Fibroblast of peridontal ligament (primary cell): ENCODE measurements at regions not wholly inside any gene's neighbourhood (a gene's known extent, or its start where the extent isn't known, plus 50 kb on each side); places are given as distances from the start of the nearest gene placed in this dataset.

ENCODE experiments used
- DNase-seq: peaks from one replicate; pipeline ENCODE4 v3.0.0-alpha.2; 2010; ENCODE audit errors: extremely low read depth

DNA sequence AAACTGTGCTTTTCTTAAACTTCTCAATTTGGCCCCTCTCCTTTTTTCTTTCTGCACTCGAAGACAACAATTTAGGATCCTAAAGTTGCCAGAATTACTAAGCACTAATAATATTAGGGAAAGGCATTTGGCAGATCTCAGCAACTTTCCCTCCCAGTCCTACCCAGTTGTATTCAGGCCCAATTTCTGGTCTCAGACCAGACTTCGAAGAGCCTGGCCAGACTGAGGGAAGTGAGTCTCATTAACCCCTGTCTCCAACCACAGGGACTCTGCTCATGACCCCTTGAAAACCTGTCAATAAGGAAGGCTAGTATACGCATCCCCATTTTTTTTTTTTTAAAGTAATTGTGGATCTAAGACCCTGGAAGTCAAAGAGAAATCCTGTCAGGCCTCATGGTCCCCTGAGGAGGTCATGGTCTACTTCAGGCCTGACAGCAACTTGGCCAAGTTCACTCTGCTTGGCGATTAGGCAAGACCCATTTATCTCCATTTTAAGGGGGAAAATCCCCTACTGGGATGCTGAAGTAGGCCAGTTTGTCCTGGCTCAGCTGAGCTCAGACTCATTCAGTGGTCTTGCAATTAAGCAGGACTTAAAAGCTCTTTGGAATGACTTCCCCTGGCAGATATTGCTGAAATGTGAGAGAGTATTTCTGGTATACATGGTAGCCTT lies 521.0 kb downstream of the FUT8 start:
- DNase-seq: no peak

DNA sequence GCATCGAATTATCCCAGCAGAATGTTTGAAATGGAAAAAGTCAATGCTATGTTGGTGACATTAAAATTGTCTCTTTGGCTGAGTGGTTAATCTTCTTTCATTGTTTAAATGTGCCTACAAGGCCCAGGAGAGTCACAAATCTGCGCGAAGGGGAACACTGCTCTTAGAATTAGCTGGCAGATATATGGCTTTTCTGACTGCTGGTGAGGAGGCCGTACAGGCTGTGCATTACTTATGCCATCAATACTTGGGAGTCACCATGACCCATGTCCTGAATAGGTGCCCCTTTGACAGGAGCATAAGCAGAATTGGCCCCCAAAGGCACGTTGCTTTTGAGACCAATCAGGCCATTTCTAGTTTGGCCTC lies 521.5 kb downstream of the FUT8 start:
- no peak for DNase-seq

DNA sequence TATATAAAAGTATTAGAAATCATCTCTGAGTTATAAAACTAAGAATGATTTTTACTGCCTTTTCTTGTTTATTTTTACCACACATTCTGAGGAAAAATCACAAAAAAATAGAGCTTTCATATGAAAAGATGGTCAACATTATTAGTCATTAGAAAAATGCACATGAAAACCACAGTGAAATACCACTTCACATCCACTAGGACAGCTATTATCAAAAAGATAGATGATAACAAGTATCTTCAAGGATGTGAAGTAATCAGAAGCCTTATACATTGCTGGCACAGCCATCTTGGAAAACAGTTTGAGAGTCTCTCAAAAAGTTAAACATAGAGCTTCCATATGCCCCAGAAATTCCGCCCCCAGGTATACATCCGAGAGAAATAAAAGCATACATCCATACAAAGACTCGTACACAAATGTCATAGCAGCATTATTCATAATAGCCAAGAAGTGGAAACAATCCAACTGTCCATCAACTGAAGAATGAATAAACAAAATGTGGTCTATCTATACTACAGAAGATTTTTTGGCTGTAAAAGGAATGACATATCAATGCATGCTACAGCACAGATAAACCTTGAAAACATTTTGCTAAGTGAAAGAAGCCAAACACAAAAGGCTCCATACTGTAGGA lies 523.9 kb downstream of the FUT8 start:
- no peak for DNase-seq

DNA sequence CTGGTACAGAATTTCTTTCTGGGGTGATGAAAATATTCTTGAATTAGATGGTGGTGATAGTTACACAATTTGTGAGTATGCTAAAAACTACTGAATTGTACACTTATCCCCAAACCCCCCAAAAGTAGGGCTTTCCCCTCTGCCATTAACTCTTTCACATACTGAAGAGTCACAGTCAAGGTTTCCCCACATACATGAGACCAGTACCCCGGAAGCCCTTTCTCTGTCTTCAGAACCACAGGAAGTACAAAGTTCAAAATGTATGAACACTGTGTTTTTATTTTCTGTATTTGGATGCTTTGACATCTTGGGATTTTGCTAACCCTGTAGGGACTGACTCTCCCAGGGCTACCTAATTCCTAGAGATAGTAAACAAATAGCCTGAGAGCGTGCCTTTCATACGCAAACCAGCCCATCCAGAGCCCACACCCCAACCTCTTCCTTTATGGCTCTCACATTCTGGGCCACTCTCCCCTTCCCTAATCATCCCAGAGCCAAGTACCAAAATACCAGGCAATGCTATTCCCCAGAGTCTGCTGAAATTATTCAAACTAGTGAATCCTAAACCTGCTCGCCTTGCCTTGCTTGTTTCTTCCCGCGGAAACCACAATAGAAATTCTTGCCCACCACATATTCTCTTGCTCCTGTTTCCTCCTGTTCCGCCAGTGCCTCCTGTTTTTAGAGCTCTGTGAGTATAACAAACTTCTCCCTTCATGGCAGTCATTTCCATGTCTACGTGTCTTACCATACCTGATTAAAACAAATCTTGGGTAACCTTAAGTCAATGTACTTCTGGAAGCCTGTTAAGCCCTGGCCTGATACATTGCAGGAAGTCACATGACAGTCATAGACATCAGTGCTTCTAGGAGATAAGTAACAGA lies 524.8 kb downstream of the FUT8 start:
- DNase-seq: no peak

DNA sequence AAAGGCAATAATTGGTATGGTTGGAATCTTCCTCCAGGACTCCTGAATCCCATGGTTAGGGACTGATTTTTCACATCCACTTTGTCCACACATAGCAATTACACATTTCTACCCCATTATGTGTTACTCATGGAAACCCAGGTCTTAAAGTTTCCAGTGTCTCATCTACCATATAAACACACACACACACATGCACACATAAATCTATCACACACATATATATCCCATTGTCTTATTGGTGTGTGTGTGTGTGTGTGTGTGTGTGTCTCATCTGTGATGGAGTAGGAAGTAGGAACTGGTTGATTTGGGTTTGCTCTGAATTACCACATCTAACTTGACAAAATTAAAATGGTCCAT lies 525.4 kb downstream of the FUT8 start:
- no peak for DNase-seq

DNA sequence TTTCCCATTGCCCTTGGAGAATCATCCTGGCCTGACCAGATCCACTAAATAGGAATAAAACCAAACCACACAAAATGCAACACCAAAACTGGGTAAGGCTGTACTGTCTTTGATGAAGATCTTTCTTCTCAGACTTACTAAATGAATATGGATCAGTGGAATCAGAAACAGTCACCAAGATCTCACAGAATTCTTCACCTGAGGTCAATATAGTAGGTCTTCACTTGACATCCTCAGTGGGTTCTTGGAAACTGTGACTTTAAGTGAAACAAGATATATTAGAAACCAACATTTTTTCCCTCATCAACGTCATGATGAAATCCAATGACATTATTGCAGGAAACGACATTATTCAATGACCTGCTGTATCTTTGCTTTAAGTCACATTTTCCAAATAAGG lies 526.2 kb downstream of the FUT8 start:
- DNase-seq: no peak

DNA sequence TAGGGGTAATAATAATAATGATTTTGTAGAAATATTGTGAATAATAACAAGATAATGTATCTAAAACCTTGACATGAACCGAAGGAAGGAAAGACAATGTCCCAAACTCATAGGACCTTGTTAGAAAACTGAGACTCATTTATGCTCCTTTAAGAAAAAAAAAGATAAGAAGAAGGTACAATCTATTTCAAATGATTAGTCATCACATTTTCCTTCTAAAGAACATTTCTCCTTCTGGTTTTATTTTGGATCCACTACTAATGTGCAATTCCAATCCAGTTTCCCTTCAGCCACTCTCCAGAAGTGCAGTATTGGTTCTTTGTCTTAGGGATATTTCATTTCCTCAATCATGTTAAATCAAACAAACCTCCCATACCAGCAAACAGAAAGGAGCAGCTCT lies 526.7 kb downstream of the FUT8 start:
- no peak for DNase-seq

DNA sequence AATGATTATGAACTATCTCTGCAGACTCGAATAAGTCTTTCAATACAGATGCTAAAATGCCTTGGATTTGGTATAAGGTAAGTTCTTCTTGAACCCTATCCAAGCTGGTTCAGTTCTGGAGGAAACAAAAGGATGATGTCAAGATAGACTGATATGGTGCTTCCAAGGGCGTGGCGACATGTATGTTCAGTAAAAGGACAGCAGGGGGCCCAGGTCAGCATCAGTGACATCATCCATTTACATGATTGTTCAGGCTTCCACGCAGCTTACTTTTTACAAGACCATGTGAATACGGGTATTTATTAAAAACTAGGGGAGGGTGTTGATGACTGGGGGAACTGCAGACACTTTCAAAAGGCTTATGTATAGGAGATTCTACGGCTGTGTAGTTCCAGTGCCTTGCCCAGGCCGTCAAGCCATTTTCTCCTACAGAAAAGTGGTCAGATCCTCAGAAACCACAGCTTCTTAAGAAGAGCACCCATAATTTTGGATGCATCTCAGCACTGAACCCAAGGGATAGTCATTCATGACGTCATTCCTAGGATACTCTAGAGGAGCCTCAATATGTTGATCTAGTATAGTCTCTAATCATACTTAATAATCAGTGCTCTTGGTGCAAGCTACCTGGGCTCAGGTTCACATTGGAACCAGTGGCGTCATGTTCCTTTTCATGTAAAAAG lies 527.7 kb downstream of the FUT8 start:
- DNase-seq: no peak

DNA sequence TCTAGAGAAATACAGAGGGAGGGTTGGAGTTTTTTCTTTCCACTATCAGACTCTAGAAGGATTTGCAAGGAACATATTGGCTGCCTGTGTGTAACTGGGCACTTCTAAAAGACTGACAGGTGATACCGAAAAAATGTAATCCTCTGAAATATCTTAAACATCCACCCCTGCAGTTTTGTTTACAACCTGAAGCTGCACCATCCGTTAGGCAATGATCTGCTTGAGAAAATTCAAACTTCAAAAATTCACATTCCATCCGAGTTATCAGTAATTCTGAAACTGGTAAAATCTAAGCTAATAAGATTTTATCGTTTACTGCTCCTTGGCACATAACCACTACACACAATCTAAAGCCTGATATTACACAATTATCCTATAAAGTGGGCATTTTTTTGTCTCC lies 528.6 kb downstream of the FUT8 start:
- DNase-seq: no peak

DNA sequence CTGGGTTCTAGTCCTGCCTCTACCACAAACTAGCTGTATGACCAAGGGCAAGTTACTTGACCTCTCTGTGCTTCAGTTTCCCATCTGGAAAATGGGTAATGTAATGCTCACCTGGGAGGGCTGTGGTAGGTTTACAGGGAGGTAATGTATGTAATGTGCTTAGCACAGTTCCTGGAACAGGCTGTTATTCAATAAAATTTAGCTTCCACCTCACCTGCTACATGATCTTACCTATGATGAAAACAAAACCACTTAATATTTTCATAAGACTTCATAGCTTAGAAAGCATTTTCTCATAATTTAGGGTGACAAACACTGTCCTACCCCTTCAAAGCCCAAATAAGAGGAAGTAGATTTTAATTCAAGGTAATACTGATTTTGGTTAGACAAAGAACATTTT lies 530.6 kb downstream of the FUT8 start:
- DNase-seq: no peak

DNA sequence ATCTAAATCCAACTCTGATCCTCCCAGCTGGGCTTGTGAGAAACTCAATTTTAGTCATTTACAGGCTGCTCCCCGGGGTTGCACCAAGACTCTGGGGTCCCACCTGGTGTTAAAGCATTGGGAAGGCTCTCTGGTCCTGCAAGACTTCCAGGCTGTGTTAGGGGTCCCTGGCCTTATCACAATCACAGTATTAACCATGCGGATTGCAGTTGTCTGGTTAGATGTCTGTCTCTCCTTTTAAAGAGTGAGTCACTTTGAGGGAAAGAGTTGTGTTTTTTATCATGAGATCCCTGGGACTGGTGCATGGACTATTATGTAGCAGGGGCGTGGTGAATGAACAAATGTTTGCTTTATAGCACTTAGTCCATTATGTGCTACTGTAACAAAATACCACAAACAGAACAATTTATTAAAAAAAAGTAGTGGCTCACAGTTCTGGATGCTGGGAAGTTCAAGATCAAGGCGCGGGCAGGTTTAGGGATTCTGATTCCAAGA lies 531.4 kb downstream of the FUT8 start:
- DNase-seq: no peak

DNA sequence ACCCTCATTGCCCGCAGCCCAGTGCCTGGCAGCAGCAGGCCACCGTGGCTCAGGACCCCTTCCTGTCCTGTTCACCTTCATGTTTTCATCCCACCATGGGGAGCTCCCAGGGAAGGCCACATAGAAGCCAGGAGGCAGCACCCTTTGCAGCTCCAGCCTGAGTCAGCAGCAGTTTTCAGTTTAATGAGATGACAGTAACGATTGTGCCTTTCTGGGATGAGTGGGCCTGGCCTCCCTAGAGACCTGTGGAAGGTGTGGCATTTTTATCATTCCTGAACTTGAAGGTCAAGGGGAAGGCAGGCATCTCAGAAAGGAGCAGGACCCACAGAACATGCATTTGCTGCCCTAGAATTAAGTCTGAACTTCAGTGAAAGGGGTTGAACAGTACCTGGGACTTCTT lies 532.8 kb downstream of the FUT8 start:
- DNase-seq: no peak

DNA sequence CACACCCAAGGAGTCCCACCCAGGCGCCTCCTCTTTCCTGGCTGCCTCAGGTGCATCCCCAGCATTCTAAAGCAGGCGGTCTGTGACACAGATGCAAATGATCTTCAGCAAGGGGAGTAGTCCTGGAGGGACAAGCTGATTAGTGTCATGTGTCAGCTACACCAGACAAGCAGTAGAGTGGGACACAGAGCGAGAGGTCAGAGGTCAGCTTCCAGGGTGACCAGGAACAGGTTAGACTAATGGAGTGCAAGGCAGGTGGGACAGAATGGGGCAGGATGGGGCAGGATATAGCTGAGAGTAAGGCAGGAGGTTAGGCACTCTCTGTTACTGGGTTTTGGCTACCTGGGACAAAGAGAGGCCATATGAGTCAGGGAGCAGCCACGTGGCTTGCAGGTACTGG lies 534.0 kb downstream of the FUT8 start:
- no peak for DNase-seq

DNA sequence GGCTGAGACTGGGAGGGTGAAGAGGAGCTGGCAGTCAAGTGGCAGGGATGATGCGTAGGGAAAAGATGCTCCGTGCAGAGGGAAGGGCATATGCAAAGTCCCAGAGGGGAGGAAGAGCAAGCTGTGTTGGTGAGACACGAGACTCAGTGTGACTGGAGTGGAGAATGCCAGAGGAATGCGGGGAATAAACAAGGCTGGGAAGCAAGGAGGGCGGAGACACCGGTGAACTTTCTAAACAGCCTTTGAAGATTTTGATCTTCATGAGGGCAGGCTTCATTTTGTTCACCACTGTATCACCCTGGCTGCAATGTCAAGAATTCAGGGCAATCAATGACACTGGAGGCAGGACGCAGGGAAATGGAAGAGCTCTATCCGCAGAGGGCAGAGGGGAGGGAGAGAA lies 535.8 kb downstream of the FUT8 start:
- DNase-seq: no peak

DNA sequence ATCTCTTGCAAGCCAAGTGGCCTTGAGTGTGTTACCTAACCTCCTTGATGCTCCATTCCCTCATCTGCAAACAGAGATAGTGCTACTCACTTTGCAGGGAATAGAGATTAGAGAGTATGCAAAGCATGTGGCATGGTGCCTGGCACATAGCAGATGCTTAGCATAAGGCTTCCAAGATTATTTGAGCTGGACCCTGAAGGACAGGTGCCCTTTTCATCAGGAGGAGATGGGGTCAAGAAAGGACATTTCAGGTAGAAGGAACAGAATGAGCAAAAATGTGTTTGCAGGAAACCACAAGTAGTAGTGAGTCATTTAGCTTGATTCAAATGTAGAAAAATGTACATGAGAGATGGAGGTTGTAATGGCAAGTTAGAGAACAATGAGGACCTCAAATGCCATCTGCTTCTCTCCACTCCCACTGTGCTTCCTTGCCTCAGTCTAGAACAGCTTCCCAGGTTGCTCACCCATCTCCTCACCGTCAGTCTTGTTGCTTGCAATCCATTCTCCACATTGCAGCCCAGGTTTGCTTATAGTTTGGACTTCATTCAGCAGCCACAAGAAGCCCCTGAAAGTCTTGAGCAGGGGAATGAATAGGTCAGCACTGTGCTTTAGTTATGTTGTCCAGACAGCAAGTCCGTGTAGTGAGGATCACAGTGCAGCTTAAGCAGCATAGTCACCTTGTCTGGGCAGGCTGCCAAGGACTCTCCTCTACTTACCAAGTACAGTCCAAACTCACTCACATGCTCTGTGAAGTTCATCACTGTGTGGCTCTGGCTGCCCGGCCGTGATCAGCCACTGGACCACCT lies 536.3 kb upstream of the CCDC196 start:
- no peak for DNase-seq

DNA sequence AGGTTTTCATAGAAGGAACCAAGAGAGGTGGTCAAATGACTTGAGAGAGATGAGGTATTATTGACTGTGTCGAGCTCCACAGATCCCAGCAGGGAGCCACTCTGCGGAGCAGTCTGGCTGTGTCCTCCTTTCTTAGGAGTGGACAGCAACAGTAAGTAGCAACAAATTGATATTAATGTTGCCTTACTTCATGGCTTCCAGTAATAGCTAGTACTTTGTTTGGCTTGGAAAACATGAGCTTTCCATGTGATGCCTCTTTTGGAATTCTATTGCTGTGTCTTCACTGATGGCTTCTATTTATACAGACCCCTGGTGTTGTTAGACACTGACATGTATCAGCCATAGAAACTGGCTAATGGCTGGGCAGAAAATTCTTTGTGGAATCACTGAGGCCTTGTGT lies 531.2 kb upstream of the CCDC196 start:
- no peak for DNase-seq

DNA sequence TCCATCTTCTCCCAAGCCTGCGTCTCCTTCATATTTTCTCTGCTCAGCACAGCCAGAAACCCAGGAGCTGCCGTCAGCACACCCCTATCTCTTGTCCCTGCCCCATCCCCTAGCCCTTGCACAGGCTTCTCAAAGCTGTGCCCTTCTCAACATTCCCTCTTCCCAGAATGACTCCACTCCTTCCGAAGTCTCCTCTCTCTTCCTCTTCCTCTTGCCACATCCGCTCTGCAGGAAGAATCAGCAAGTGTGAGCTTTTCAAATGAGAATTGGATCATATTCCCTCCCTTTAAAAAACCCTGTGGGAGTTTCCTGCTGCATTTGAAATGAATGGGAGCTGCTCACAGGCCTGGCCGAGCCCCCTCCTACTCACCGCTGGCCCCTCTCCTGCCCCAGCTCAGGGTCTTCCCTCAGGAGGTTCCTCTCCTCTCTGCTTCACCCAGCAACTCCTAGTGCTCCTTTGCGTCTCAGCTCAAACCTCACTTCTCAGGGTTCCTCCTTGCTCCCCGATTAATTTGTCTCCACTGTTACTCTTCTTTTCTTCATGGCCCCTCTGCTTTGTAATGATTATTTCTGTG lies 528.5 kb upstream of the CCDC196 start:
- DNase-seq: no peak

DNA sequence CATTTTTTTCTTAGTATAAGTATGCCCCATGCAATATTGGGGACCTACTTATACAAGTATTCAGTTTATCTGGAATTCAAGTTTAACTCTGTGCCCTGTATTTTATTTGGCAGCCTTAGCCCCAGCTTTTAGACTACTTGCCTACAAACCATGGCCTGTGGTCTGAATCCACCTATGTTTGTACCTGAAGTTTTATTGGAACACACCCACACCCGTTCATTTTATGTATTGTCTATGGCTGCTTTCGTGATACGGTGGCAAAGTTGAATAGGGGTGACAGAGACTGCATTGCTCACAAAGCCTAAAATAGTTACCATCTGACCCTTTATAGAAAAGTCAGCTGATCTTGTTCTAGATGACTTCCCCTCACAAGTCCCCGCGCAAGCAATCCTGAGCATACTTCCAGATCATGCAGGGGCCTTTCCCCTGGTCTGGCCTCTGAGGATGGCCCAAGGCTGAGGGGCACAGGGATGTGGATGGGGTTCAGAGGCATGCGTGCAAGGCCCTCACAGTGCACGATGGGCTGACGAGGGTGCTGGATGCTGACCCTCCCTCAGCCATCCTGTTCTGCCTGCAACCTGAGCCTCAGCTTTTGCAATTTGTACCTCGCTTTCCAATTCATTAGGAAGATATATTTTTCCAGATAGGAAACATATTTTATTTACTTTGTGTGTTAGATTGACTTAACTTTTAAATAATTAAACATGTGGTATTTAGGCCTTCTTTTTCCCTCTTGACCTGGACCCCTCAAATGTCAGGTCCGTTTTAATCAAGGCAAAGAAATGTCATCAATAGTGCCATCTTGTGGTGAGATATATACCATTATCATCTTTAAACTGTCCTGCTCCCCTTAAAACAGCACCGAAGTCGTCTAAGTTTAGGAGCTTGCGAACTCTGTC lies 527.3 kb upstream of the CCDC196 start:
- DNase-seq: peak; percentile 57

DNA sequence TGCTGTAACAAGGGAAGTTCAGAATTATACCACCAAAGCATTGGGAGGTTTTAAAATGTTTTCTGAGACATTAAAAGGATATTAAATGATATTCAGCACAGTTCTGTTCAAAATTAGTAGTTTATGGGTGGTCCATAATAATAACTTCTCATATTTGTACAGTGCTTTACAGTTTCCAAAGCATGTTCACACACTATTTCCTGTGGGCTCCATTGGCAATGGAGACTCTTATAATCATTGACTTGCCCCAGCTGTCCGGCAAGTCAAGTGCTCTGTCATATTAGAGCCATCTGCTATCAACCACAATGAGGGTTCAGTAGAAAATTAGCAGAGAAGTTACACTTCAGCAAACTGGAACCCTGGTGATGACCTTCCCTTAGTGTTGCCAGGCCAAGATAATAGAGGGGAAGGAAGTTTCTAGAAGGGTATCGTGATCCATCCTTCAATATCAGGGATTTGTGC lies 526.6 kb upstream of the CCDC196 start:
- DNase-seq: no peak

DNA sequence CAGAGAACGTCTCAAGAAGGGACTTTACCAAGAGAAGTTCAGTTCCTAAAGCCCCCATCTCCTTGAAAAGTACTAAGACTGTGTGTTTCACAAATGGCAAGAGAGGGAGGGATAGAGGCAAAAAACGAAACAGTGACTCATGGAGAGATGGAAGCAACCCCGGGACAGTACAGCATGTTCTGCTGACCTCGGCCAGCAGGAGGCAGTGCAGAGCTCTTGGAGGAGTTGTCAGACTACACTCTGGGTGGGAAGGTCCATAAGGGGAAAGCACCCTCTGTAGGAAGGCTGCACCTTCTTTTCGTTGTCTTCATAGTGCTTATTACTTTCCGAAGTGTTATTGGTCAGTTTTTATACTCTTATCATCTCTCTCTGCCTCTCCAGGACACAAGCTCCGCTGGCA lies 525.2 kb upstream of the CCDC196 start:
- DNase-seq: peak; percentile 4
